ENCODE measurements at regions not wholly inside any gene's neighbourhood (a gene's known extent, or its start where the extent isn't known, plus 50 kb on each side); places are given as distances from the start of the nearest gene placed in this dataset.

DNA sequence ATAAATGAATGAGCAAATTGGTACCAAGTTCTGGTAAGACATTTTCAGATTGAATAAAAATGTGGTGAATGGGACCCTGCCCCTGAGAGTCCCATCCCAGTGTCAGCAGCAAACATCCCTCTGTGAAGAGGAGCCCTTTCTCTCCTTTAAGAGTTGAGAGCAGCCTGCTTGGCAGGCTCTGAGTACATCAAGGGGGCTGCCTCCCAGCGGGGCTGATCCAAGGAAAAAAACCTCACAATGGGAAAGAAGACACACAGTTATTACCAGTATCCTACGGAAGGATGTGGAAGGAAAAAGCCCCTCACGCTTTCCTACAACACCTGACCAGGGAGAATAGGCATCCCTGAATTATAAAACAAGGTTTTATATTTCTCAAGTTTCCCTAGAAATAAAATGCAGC, 293.8 kb upstream of the B3GAT1 start:
- no peak overlapping the region for H3K4me3 ChIP-seq
- H3K4me1 ChIP-seq, result no peaks in the 10 kb centered on the region
- DNase-seq, result no peak
- no peaks in the 10 kb centered on the region for H3K36me3 ChIP-seq
- WGBS, 2 donors, result 60 to 75% methylated on average over 3 of the region's 3 CpGs
- H3K9me3 ChIP-seq, result no peaks in the 10 kb centered on the region
- H3K27ac ChIP-seq, result no peak overlapping the region
- H3K27me3 ChIP-seq, result no peaks in the 10 kb centered on the region
- TF ChIP-seq POLR2A (IDR thresholded peaks at IDR 0.05) (no peak), EP300 (IDR thresholded peaks at IDR 0.05) (no peak), POLR2AphosphoS5 (IDR thresholded peaks at IDR 0.05) (no peak)
- TF ChIP-seq, protein P1, sequence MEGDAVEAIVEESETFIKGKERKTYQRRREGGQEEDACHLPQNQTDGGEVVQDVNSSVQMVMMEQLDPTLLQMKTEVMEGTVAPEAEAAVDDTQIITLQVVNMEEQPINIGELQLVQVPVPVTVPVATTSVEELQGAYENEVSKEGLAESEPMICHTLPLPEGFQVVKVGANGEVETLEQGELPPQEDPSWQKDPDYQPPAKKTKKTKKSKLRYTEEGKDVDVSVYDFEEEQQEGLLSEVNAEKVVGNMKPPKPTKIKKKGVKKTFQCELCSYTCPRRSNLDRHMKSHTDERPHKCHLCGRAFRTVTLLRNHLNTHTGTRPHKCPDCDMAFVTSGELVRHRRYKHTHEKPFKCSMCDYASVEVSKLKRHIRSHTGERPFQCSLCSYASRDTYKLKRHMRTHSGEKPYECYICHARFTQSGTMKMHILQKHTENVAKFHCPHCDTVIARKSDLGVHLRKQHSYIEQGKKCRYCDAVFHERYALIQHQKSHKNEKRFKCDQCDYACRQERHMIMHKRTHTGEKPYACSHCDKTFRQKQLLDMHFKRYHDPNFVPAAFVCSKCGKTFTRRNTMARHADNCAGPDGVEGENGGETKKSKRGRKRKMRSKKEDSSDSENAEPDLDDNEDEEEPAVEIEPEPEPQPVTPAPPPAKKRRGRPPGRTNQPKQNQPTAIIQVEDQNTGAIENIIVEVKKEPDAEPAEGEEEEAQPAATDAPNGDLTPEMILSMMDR (IDR thresholded peaks at IDR 0.05), result no peak
- no peak for ATAC-seq (ENCODE audit: low FRiP score in 2 of 2)

DNA sequence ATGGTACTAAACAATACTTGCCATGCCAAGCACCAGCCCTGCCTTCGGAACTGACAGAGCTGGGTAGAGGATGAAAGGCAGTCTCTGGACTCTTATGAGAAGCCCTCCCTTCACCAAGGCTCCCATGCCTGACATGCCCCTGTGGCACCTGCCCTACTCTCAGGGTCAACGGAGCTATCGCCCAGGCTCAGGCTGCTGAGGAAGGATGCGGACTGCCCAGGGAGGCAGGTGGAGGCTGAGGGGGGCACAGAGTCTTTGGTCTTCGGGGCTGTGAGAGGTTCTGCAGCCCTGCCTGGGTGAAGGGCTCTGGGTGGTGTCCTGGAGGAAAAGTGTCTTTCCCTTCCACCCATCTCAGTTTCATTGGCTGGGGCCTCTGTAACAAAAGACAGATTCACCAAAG, 290.8 kb upstream of the B3GAT1 start:
- Histone ChIP-seq H3K9me3 (no peaks in the 10 kb centered on the region), H3K36me3 (no peaks in the 10 kb centered on the region), H3K4me3 (no peak overlapping the region), H3K4me1 (no peaks in the 10 kb centered on the region), H3K27ac (no peak overlapping the region), H3K27me3 (no peaks in the 10 kb centered on the region)
- DNase-seq (no peak), ATAC-seq (ENCODE audit: low FRiP score in 2 of 2) (no peak)
- TF ChIP-seq EP300 (IDR thresholded peaks at IDR 0.05) (no peak), POLR2A (IDR thresholded peaks at IDR 0.05) (no peak), POLR2AphosphoS5 (IDR thresholded peaks at IDR 0.05) (no peak)
- TF ChIP-seq, protein P1 (IDR thresholded peaks at IDR 0.05), result no peak
- WGBS, 2 donors, result 74 to 88% methylated on average over 5 of the region's 5 CpGs

GRCh38 chr11:134701564-134702165, 289.6 kb upstream of the B3GAT1 start:
- no peak overlapping the region for H3K27ac ChIP-seq
- H3K4me3 ChIP-seq, result no peak overlapping the region
- no peaks in the 10 kb centered on the region for H3K27me3 ChIP-seq
- no peaks in the 10 kb centered on the region for H3K4me1 ChIP-seq
- DNase-seq, result peak in 1 of 2 donors; percentile 54
- H3K36me3 ChIP-seq, result no peaks in the 10 kb centered on the region
- TF ChIP-seq, protein P1 (IDR thresholded peaks at IDR 0.05), result no peak
- no peak for TF ChIP-seq POLR2AphosphoS5 (IDR thresholded peaks at IDR 0.05)
- no peaks in the 10 kb centered on the region for H3K9me3 ChIP-seq
- WGBS, 2 donors, result 67 to 85% methylated on average over 7 to 21 of the region's 21 CpGs
- ATAC-seq (ENCODE audit: low FRiP score in 2 of 2), result no peak

- Histone ChIP-seq H3K4me1 (no peaks in the 10 kb centered on the region), H3K27me3 (no peaks in the 10 kb centered on the region), H3K4me3 (no peak overlapping the region), H3K36me3 (no peaks in the 10 kb centered on the region), H3K27ac (no peak overlapping the region), H3K9me3 (no peaks in the 10 kb centered on the region)
- 78 to 85% methylated on average over 4 to 7 of the region's 7 CpGs for WGBS, 2 donors
- TF ChIP-seq, protein P1 (IDR thresholded peaks at IDR 0.05), result no peak
- TF ChIP-seq POLR2A (IDR thresholded peaks at IDR 0.05) (no peak), EP300 (IDR thresholded peaks at IDR 0.05) (no peak), POLR2AphosphoS5 (IDR thresholded peaks at IDR 0.05) (no peak)
- ATAC-seq (ENCODE audit: low FRiP score in 2 of 2) (no peak), DNase-seq (no peak)
Observed at GRCh38 chr11:134700101-134700640, 288.1 kb upstream of the B3GAT1 start.

GRCh38 chr11:134696455-134696854, 284.4 kb upstream of the B3GAT1 start:
- no peak overlapping the region for H3K4me3 ChIP-seq
- ATAC-seq (ENCODE audit: low FRiP score in 2 of 2), result no peak
- H3K27me3 ChIP-seq, result no peaks in the 10 kb centered on the region
- no peak for TF ChIP-seq POLR2AphosphoS5 (IDR thresholded peaks at IDR 0.05)
- no peak for TF ChIP-seq POLR2A (IDR thresholded peaks at IDR 0.05)
- TF ChIP-seq, protein P1 (IDR thresholded peaks at IDR 0.05), result no peak
- no peak for TF ChIP-seq EP300 (IDR thresholded peaks at IDR 0.05)
- DNase-seq, result no peak
- H3K27ac ChIP-seq, result no peak overlapping the region
- no peaks in the 10 kb centered on the region for H3K4me1 ChIP-seq
- no peaks in the 10 kb centered on the region for H3K9me3 ChIP-seq
- WGBS, 2 donors, result 51 to 73% methylated on average over 4 of the region's 4 CpGs
- no peaks in the 10 kb centered on the region for H3K36me3 ChIP-seq
